PC-9 (cell line): ENCODE measurements at regions not wholly inside any gene's neighbourhood (a gene's known extent, or its start where the extent isn't known, plus 50 kb on each side); places are given as distances from the start of the nearest gene placed in this dataset.

ENCODE experiments used
- BruUV-seq: library from RNA; stranded (reverse); fragments of 400-500 nt; replicated peaks from 2 replicates; lab custom pipeline; 2021; lab: Mats Ljungman, UMichigan
- CTCF ChIA-PET: fragments of 300-600 bp; sonication (Branson Sonifier 250); formaldehyde crosslinking; loops from one replicate; lab custom pipeline; 2022; ENCODE audit warnings: antibody characterized with exemption; lab: Charles Lee
- POLR2A ChIA-PET: fragments of 300-600 bp; sonication (Branson Sonifier 250); formaldehyde crosslinking; loops from one replicate; lab custom pipeline; 2022; ENCODE audit warnings: antibody characterized with exemption; ENCODE audit not compliant: unreplicated experiment; lab: Charles Lee
- DNase-seq, 2 experiments: peaks; one replicate each; pipeline versions ENCODE4 v3.0.0 to v3.0.0-alpha.2; 2015 to 2022; ENCODE audit warnings: mixed read lengths in 1 of 2
- H2AFZ ChIP-seq: fragments of 200-600 bp; sonication (generic); 2 replicates; pipeline ENCODE4 v1.8.1; 2017; ENCODE audit warnings: antibody characterized with exemption
- H3F3A ChIP-seq: fragments of 200-600 bp; sonication (generic); 2 replicates; pipeline ENCODE4 v1.8.1; 2017; ENCODE audit warnings: antibody characterized with exemption, mild to moderate bottlenecking, low read depth; ENCODE audit not compliant: insufficient read depth
- H3K27ac ChIP-seq: fragments of 200-600 bp; sonication (generic); 2 replicates; pipeline ENCODE4 v1.6.1; 2016; ENCODE audit warnings: mixed run types
- H3K27me3 ChIP-seq: fragments of 200-600 bp; sonication (generic); 2 replicates; pipeline ENCODE4 v1.6.1; 2016; ENCODE audit warnings: low read depth, mixed run types; ENCODE audit not compliant: insufficient read depth
- H3K36me3 ChIP-seq: fragments of 200-600 bp; sonication (generic); 2 replicates; pipeline ENCODE4 v1.6.1; 2016; ENCODE audit warnings: low read depth, mixed run types
- H3K4me1 ChIP-seq: fragments of 200-600 bp; sonication (generic); replicated peaks from 2 replicates; pipeline ENCODE4 v1.6.1; 2016; ENCODE audit warnings: mixed run types; ENCODE audit not compliant: insufficient read depth
- H3K4me2 ChIP-seq: fragments of 200-600 bp; sonication (generic); 2 replicates; pipeline ENCODE4 v1.6.1; 2017; ENCODE audit warnings: mixed run types
- H3K4me3 ChIP-seq: fragments of 200-600 bp; sonication (generic); 2 replicates; pipeline ENCODE4 v1.6.1; 2016; ENCODE audit warnings: mixed run types
- H3K79me2 ChIP-seq: fragments of 200-600 bp; sonication (generic); 2 replicates; pipeline ENCODE4 v1.6.1; 2017; ENCODE audit warnings: low read depth, mixed run types
- H3K9me2 ChIP-seq: fragments of 200-600 bp; sonication (generic); 2 replicates; pipeline ENCODE4 v1.8.1; 2017; ENCODE audit warnings: mild to moderate bottlenecking; ENCODE audit not compliant: insufficient read depth
- H3K9me3 ChIP-seq: fragments of 200-600 bp; sonication (generic); 2 replicates; pipeline ENCODE4 v1.8.1; 2016; ENCODE audit warnings: low read depth; ENCODE audit not compliant: insufficient read depth
- H4K20me1 ChIP-seq: fragments of 200-600 bp; sonication (generic); 2 replicates; pipeline ENCODE4 v1.8.1; 2017; ENCODE audit not compliant: insufficient read depth
- EZH2 ChIP-seq: fragments of 200-600 bp; sonication (generic); IDR thresholded peaks from 2 replicates; pipeline ENCODE4 v1.8.0; 2017; ENCODE audit warnings: antibody characterized with exemption, low read depth
- intact Hi-C: fragments of 100-400 bp; cut with micrococcal nuclease; formaldehyde crosslinking; loops from one replicate; pipeline ENCODE4 v1.10.0; 2022; ENCODE audit not compliant: unreplicated experiment
- TF ChIP-seq, protein P1 (sequence below): fragments of 200-600 bp; sonication (generic); conservative IDR thresholded peaks from 2 replicates; pipeline ENCODE4 v1.6.1; 2017; ENCODE audit warnings: mixed run types, antibody characterized with exemption, mild to moderate bottlenecking, moderate library complexity

- ChIA-PET CTCF (no interaction called here), POLR2A (no interaction called here)
- no peaks in the 10 kb centered on the region for H4K20me1 ChIP-seq
- H3K36me3 ChIP-seq = no peaks in the 10 kb centered on the region
- no peaks in the 10 kb centered on the region; the same call in 1 of the 2 replicates for H3K9me3 ChIP-seq
- no peak for DNase-seq
- TF ChIP-seq, protein P1, sequence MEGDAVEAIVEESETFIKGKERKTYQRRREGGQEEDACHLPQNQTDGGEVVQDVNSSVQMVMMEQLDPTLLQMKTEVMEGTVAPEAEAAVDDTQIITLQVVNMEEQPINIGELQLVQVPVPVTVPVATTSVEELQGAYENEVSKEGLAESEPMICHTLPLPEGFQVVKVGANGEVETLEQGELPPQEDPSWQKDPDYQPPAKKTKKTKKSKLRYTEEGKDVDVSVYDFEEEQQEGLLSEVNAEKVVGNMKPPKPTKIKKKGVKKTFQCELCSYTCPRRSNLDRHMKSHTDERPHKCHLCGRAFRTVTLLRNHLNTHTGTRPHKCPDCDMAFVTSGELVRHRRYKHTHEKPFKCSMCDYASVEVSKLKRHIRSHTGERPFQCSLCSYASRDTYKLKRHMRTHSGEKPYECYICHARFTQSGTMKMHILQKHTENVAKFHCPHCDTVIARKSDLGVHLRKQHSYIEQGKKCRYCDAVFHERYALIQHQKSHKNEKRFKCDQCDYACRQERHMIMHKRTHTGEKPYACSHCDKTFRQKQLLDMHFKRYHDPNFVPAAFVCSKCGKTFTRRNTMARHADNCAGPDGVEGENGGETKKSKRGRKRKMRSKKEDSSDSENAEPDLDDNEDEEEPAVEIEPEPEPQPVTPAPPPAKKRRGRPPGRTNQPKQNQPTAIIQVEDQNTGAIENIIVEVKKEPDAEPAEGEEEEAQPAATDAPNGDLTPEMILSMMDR = no peak
- no peak for TF ChIP-seq EZH2
- no peak overlapping the region for H3K4me3 ChIP-seq
- no peak overlapping the region for H2AFZ ChIP-seq
- no peak overlapping the region for H3K4me2 ChIP-seq
- no peaks in the 10 kb centered on the region for H3F3A ChIP-seq
- H3K27me3 ChIP-seq = no peaks in the 10 kb centered on the region
- no TSS peak for BruUV-seq
- no peaks in the 10 kb centered on the region for H3K4me1 ChIP-seq
- no peaks in the 10 kb centered on the region; the same call in 1 of the 2 replicates for H3K9me2 ChIP-seq
- intact Hi-C loops = no loop called here
- no peaks in the 10 kb centered on the region for H3K79me2 ChIP-seq
- H3K27ac ChIP-seq = no peak overlapping the region
Measured at GRCh38 chr18:67142604-67143003, 373.9 kb downstream of the DSEL start.

DNA sequence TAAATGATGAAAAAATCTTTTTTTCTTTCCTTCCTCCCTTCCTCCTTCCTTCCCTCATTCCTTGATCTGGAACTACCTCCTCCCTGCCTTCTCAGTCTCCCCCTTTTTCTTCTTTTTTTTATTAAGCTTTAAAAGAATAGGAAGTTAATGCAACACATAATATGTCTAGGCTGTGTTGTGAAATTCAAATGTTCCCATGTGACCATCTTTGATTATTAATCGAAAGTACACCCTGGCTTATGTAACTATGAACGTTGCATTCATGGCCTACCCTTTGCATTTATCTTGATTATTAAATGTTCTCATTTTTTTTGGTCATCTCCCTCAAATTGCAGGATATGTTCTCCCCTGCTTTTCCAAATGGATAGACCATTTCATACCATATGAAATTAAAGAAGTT is 376.0 kb downstream of the DSEL start:
- H3K9me2 ChIP-seq = no peaks in the 10 kb centered on the region
- no peaks in the 10 kb centered on the region for H3F3A ChIP-seq
- H3K27me3 ChIP-seq = no peaks in the 10 kb centered on the region
- DNase-seq = no peak
- H3K9me3 ChIP-seq = no peaks in the 10 kb centered on the region; the same call in 1 of the 2 replicates
- H2AFZ ChIP-seq = no peak overlapping the region
- no peak overlapping the region for H3K4me2 ChIP-seq
- no peak overlapping the region for H3K27ac ChIP-seq
- TF ChIP-seq, protein P1 = no peak
- no peak for TF ChIP-seq EZH2
- intact Hi-C loops = no loop called here
- no peaks in the 10 kb centered on the region for H3K36me3 ChIP-seq
- H4K20me1 ChIP-seq = no peaks in the 10 kb centered on the region
- H3K4me1 ChIP-seq = no peaks in the 10 kb centered on the region
- no peaks in the 10 kb centered on the region for H3K79me2 ChIP-seq
- no peak overlapping the region for H3K4me3 ChIP-seq
- CTCF ChIA-PET = interaction anchor here (0.9 kb wide), 1 partner anchor 375 kb away, joined by 6 read pairs; no protein-coding TSS in a partner anchor
- POLR2A ChIA-PET = no interaction called here
- no TSS peak for BruUV-seq

- Histone ChIP-seq H3K36me3 (no peaks in the 10 kb centered on the region), H3F3A (no peaks in the 10 kb centered on the region), H3K9me3 (no peaks in the 10 kb centered on the region; the same call in 1 of the 2 replicates), H4K20me1 (no peaks in the 10 kb centered on the region), H3K27ac (no peak overlapping the region), H3K4me1 (no peaks in the 10 kb centered on the region), H3K4me3 (no peak overlapping the region), H3K27me3 (no peaks in the 10 kb centered on the region), H3K9me2 (no peaks in the 10 kb centered on the region), H3K4me2 (no peak overlapping the region), H2AFZ (no peak overlapping the region), H3K79me2 (no peaks in the 10 kb centered on the region)
- ChIA-PET CTCF (interaction anchor here (0.9 kb wide), 1 partner anchor 376 kb away, joined by 6 read pairs; no protein-coding TSS in a partner anchor), POLR2A (no interaction called here)
- DNase-seq = no peak
- no TSS peak for BruUV-seq
- no peak for TF ChIP-seq EZH2
- intact Hi-C loops = no loop called here
Measured at GRCh38 chr18:67139899-67140298, 376.6 kb downstream of the DSEL start.

DNA sequence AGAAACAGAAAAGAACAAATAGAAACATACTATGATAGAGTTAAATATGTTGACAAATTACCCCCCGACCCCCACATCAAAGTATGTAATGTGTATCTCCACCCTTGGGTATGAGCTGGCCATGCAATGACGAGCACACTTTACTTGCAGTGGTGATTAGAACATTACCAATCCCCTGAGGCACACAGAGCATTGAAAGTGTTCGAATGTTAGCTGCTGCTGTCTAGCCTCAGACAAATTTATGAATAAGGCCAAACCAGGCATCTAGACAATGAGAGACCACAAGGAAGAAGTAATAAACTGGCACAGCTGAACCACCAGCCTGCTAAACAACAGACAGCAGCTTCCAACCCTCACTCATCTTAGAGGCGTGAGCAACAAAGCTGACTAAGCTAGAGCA is 380.5 kb downstream of the DSEL start:
- H3K27ac ChIP-seq = no peak overlapping the region
- BruUV-seq = no TSS peak
- H4K20me1 ChIP-seq = no peaks in the 10 kb centered on the region
- DNase-seq = no peak
- intact Hi-C loops = no loop called here
- no peaks in the 10 kb centered on the region for H3K36me3 ChIP-seq
- ChIA-PET CTCF (no interaction called here), POLR2A (no interaction called here)
- no peaks in the 10 kb centered on the region for H3K9me2 ChIP-seq
- no peak overlapping the region for H3K4me2 ChIP-seq
- H3F3A ChIP-seq = no peaks in the 10 kb centered on the region
- TF ChIP-seq, protein P1 = no peak
- TF ChIP-seq EZH2 = no peak
- H2AFZ ChIP-seq = no peak overlapping the region
- no peaks in the 10 kb centered on the region for H3K4me1 ChIP-seq
- H3K79me2 ChIP-seq = no peaks in the 10 kb centered on the region
- H3K27me3 ChIP-seq = no peaks in the 10 kb centered on the region
- no peaks in the 10 kb centered on the region; the same call in 1 of the 2 replicates for H3K9me3 ChIP-seq
- H3K4me3 ChIP-seq = no peak overlapping the region
